GM23248 (cell line): ENCODE measurements at regions not wholly inside any gene's neighbourhood (a gene's known extent, or its start where the extent isn't known, plus 50 kb on each side); places are given as distances from the start of the nearest gene placed in this dataset.
"Not testable (repeated sequence)": the region's sequence is repeated elsewhere in the genome, so short reads cannot be mapped to it uniquely, and the experiment has no call there.

ENCODE experiments used
- DNase-seq: peaks from one replicate; pipeline ENCODE4 v3.0.0-alpha.2; 2015
- H2AFZ ChIP-seq: fragments of 200-600 bp; sonication (generic); 2 replicates; pipeline ENCODE4 v1.6.1; 2016; ENCODE audit warnings: antibody characterized with exemption
- H3F3A ChIP-seq: fragments of 200-600 bp; sonication (generic); 2 replicates; pipeline ENCODE4 v1.6.1; 2016; ENCODE audit warnings: mild to moderate bottlenecking, antibody characterized with exemption, mixed run types; ENCODE audit not compliant: insufficient read depth
- H3K27ac ChIP-seq: fragments of 200-600 bp; sonication (generic); 2 replicates; pipeline ENCODE4 v1.5.1; 2016; ENCODE audit warnings: mild to moderate bottlenecking
- H3K27me3 ChIP-seq: fragments of 200-600 bp; sonication (generic); replicated peaks from 2 replicates; pipeline ENCODE4 v1.6.1; 2016; ENCODE audit warnings: mild to moderate bottlenecking; ENCODE audit not compliant: insufficient read depth
- H3K36me3 ChIP-seq: fragments of 200-600 bp; sonication (generic); 2 replicates; pipeline ENCODE4 v1.6.1; 2016; ENCODE audit warnings: low read depth, mild to moderate bottlenecking
- H3K4me1 ChIP-seq: fragments of 200-600 bp; sonication (generic); 2 replicates; pipeline ENCODE4 v1.6.1; 2016; ENCODE audit warnings: mild to moderate bottlenecking; ENCODE audit not compliant: insufficient read depth
- H3K4me2 ChIP-seq: fragments of 200-600 bp; sonication (generic); one replicate; pipeline ENCODE4 v1.6.1; 2016; ENCODE audit warnings: mild to moderate bottlenecking; ENCODE audit not compliant: unreplicated experiment
- H3K4me3 ChIP-seq: fragments of 200-600 bp; sonication (generic); 2 replicates; pipeline ENCODE4 v1.5.1; 2016; ENCODE audit warnings: mild to moderate bottlenecking
- H3K79me2 ChIP-seq: fragments of 200-600 bp; sonication (generic); 2 replicates; pipeline ENCODE4 v1.6.1; 2016; ENCODE audit warnings: mild to moderate bottlenecking; ENCODE audit not compliant: insufficient read depth
- H3K9ac ChIP-seq: fragments of 200-600 bp; sonication (generic); 2 replicates; pipeline ENCODE4 v1.6.1; 2016; ENCODE audit warnings: mild to moderate bottlenecking
- H3K9me2 ChIP-seq: fragments of 200-600 bp; sonication (generic); 2 replicates; pipeline ENCODE4 v1.6.1; 2016; ENCODE audit warnings: mixed run types, mild to moderate bottlenecking, moderate library complexity; ENCODE audit not compliant: insufficient read depth
- H3K9me3 ChIP-seq: fragments of 200-600 bp; sonication (generic); one replicate; pipeline ENCODE4 v1.6.1; 2017; ENCODE audit warnings: low read depth
- H4K20me1 ChIP-seq: fragments of 200-600 bp; sonication (generic); 2 replicates; pipeline ENCODE4 v1.6.0; 2016; ENCODE audit not compliant: insufficient read depth
- EZH2 ChIP-seq: fragments of 200-600 bp; sonication (generic); IDR thresholded peaks from 2 replicates; pipeline ENCODE4 v1.6.1; 2018; ENCODE audit warnings: antibody characterized with exemption, mild to moderate bottlenecking; ENCODE audit not compliant: insufficient read depth, poor library complexity, severe bottlenecking
- EZH2phosphoT487 ChIP-seq: fragments of 200-600 bp; sonication (generic); IDR thresholded peaks from 2 replicates; pipeline ENCODE4 v1.6.1; 2018; ENCODE audit warnings: antibody characterized with exemption, moderate library complexity, mild to moderate bottlenecking, low read depth; ENCODE audit not compliant: insufficient read depth
- WGBS, 2 experiments: methylation state at CpG; one replicate each; pipeline ENCODE4 v1.1.6; 2015 to 2017; ENCODE audit warnings: low lambda C conversion rate in 2 of 2, low coverage in 1 of 2; ENCODE audit errors: missing lambda C conversion rate in 2 of 2; 5-methylcytosine and 5-hydroxymethylcytosine counted together
- in situ Hi-C: fragments of 300-500 bp; cut with MboI; formaldehyde crosslinking; loops from 2 replicates; pipeline ENCODE4 v1.15.0; 2020

DNA sequence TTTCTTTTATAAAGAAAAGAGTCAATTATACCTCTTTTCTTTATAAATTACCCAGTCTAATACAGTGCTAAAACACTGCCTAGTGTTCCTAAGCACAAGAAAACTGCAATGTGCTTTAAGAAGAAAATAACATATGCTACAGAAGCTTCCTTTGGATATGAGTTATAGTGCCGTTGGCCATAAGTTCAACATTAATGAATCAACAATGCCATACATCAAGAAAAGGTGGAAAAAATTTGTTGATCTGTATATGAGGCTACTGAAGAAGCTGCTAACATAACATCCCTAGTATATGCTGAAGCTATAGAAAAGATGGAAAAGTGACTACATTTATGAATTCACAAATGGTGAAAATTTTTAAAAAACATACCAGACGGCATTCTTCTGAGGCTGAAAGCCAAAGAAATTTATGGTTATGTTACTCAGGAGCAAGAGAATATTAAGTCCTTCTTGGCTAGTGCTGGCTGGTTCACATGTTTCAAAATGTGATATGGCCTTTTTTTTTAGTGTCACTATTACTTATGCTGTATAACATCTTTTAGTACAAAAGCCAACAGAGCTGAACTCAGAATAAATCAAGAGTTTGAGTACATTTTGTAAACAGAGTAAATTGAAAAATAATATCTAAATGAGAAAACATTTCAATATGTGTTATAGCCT, 743.2 kb upstream of the RGS18 start:
- H3K9ac ChIP-seq: no peak overlapping the region
- in situ Hi-C loops: no loop called here
- H3K9me2 ChIP-seq: no peaks in the 10 kb centered on the region; the same call in 1 of the 2 replicates
- no peak for TF ChIP-seq EZH2phosphoT487
- TF ChIP-seq EZH2: no peak
- H3K36me3 ChIP-seq: no peaks in the 10 kb centered on the region
- no peak for DNase-seq
- WGBS, 2 experiments: 12 to 13% methylated on average over 2 of the region's 2 CpGs
- no peak overlapping the region for H3K4me2 ChIP-seq
- no peaks in the 10 kb centered on the region for H3K9me3 ChIP-seq
- no peaks in the 10 kb centered on the region for H3K79me2 ChIP-seq
- H3K27ac ChIP-seq: no peak overlapping the region
- H3K4me1 ChIP-seq: no peaks in the 10 kb centered on the region
- H4K20me1 ChIP-seq: no peaks in the 10 kb centered on the region
- no peak overlapping the region for H3K4me3 ChIP-seq
- no peaks in the 10 kb centered on the region for H3F3A ChIP-seq
- no peaks in the 10 kb centered on the region for H3K27me3 ChIP-seq
- no peak overlapping the region for H2AFZ ChIP-seq

DNA sequence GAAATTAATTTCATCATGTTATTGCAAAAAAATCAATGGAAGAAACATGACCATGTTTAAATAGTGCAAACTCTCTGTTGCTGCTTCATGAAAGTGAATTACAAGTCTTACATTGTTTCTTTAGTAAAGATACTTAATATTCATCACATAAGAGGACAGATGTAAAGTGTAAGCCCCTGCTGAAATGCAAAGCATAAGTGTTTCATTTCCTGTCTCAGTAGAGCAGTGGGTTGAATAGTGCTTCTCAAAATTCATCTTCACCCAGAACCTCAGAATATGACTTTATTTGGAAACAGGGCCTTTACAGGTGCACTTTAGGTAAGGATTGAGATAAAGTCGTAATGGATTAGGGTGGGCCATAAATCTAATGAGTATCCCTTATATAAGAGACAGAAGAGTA, 738.4 kb upstream of the RGS18 start:
- H4K20me1 ChIP-seq: no peaks in the 10 kb centered on the region
- H3K9me2 ChIP-seq: no peaks in the 10 kb centered on the region
- H3K27ac ChIP-seq: no peak overlapping the region
- no peaks in the 10 kb centered on the region for H3K79me2 ChIP-seq
- DNase-seq: no peak
- H3K4me1 ChIP-seq: no peaks in the 10 kb centered on the region
- no peaks in the 10 kb centered on the region for H3K36me3 ChIP-seq
- no peak overlapping the region for H3K4me2 ChIP-seq
- H3K9me3 ChIP-seq: peaks cover 4% of the 10 kb centered on the region
- no peak for TF ChIP-seq EZH2
- no peak for TF ChIP-seq EZH2phosphoT487
- H3F3A ChIP-seq: no peaks in the 10 kb centered on the region
- no peaks in the 10 kb centered on the region for H3K27me3 ChIP-seq
- no peak overlapping the region for H3K4me3 ChIP-seq
- in situ Hi-C loops: no loop called here
- no peak overlapping the region for H3K9ac ChIP-seq
- no peak overlapping the region for H2AFZ ChIP-seq
- WGBS, 2 experiments: 2 to 5% methylated on average over 1 of the region's 1 CpG

DNA sequence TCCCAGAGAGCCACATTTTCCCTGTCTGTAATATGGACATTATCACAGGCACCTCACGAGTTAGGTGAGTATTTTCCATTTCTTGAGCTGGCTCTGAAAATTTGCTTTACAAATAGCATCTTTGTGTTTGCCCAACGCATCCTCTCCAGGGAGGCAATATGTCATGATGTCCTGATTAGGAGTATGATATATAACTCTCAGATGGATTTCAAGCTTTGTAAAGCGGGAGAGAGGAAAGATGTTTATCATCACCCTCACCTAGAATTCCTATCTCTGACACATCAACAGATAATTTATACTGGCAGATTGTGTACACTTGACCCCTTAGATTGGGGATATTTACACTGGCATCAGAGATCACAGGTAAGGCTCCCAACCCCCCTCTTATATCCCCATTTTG, 730.7 kb upstream of the RGS18 start:
- Histone ChIP-seq H3K27me3 (no peaks in the 10 kb centered on the region), H3K79me2 (no peaks in the 10 kb centered on the region), H3K36me3 (no peaks in the 10 kb centered on the region), H3K27ac (no peak overlapping the region), H4K20me1 (no peaks in the 10 kb centered on the region), H2AFZ (no peak overlapping the region), H3K4me3 (no peak overlapping the region), H3K4me1 (no peaks in the 10 kb centered on the region), H3K4me2 (no peak overlapping the region), H3K9me3 (no peaks in the 10 kb centered on the region), H3K9ac (no peak overlapping the region), H3F3A (no peaks in the 10 kb centered on the region), H3K9me2 (no peaks in the 10 kb centered on the region)
- no peak for DNase-seq
- WGBS, 2 experiments: 10 to 13% methylated on average over 3 of the region's 3 CpGs
- in situ Hi-C loops: no loop called here
- TF ChIP-seq EZH2phosphoT487: no peak
- no peak for TF ChIP-seq EZH2

DNA sequence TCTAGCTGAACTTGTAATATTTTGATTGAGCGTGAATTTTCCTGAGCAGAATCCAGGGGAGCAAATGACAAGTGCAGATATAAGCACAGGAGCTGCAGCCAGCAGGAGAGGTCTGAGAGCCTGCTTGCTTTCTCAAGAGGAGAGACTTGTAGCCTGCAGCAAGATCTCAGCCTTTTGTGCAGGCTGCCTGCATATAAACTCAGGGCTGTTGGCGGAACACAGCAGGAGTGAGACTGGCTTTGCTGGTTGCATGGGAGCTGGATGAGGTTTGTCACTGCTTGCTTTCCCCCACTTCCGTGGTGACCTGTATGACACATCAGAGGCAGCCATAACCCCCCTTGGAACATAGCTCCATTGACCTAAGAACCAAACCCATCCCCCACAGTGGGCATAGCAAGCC, 725.4 kb upstream of the RGS18 start:
- 18 to 19% methylated on average over 3 of the region's 3 CpGs for WGBS, 2 experiments

DNA sequence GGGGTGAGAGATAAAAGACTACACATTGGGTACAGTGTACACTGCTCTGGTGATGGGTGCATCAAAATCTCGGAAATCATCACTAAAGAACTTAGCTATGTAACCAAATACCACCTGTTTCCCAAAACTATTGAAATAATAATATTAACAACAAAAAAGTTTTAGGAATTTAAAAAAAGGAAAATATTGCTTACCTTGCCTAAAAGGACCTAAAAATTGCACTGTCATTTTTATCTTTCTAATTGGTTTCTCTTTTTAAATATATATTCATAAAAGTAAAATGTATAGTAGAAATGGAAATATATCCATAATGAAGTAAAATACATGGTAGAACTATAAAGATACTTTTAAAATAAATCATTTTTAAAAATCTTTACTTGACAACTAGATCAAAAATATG, 719.3 kb upstream of the RGS18 start:
- Histone ChIP-seq H3K27me3 (no peaks in the 10 kb centered on the region), H3K4me1 (no peaks in the 10 kb centered on the region), H3K27ac (no peak overlapping the region), H4K20me1 (no peaks in the 10 kb centered on the region), H3K36me3 (no peaks in the 10 kb centered on the region), H3K9me2 (no peaks in the 10 kb centered on the region; the same call in 1 of the 2 replicates), H3K9me3 (no peaks in the 10 kb centered on the region), H3K4me2 (no peak overlapping the region), H3F3A (no peaks in the 10 kb centered on the region), H3K79me2 (no peaks in the 10 kb centered on the region), H3K4me3 (no peak overlapping the region), H3K9ac (no peak overlapping the region), H2AFZ (no peak overlapping the region)
- WGBS, 2 experiments: 0 to 5% methylated on average over 1 of the region's 1 CpG
- TF ChIP-seq EZH2phosphoT487: no peak
- TF ChIP-seq EZH2: no peak
- in situ Hi-C loops: no loop called here
- DNase-seq: no peak

More for the DNA sequence above, 725.4 kb upstream of the RGS18 start:
- Histone ChIP-seq H3K9ac (no peak overlapping the region), H3K9me2 (no peaks in the 10 kb centered on the region; the same call in 1 of the 2 replicates), H3K27ac (no peak overlapping the region), H3K4me2 (no peak overlapping the region), H3F3A (no peaks in the 10 kb centered on the region), H3K36me3 (no peaks in the 10 kb centered on the region), H3K27me3 (no peaks in the 10 kb centered on the region), H2AFZ (no peak overlapping the region), H3K4me3 (no peak overlapping the region), H3K9me3 (no peaks in the 10 kb centered on the region), H4K20me1 (no peaks in the 10 kb centered on the region), H3K79me2 (no peaks in the 10 kb centered on the region), H3K4me1 (no peaks in the 10 kb centered on the region)
- in situ Hi-C loops: no loop called here
- TF ChIP-seq EZH2phosphoT487 (no peak), EZH2 (no peak)
- DNase-seq: no peak

DNA sequence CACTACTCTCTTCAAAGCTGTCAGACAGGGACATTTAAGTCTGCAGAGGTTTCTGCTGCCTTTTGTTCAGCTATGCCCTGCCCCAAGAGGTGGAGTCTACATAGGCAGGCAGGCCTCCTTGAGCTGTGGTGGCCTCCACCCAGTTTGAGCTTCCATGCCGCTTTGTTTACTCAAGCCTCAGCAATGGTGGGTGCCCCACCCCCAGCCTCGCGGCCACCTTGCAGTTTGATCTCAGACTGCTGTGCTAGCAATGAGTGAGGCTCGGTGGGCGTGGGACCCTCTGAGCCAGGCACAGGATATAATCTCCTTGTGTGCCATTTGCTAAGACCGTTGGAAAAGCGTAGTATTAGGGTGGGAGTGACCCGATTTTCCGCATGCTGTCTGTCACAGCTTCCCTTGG, 710.0 kb upstream of the RGS18 start:
- H3K9ac ChIP-seq, H3K27me3 ChIP-seq, H3K4me2 ChIP-seq, H3K9me3 ChIP-seq, H3K9me2 ChIP-seq, H3K4me1 ChIP-seq, H3F3A ChIP-seq, H3K79me2 ChIP-seq, H3K4me3 ChIP-seq, in situ Hi-C loops, H3K27ac ChIP-seq, H2AFZ ChIP-seq, H3K36me3 ChIP-seq, H4K20me1 ChIP-seq, DNase-seq: not testable (repeated sequence)
- 60 to 63% methylated on average over 9 of the region's 9 CpGs for WGBS, 2 experiments
